Colonic mucosa (tissue), 4 donors: ENCODE measurements at regions not wholly inside any gene's neighbourhood (a gene's known extent, or its start where the extent isn't known, plus 50 kb on each side); places are given as distances from the start of the nearest gene placed in this dataset.

Source experiments
- DNase-seq: peaks from one replicate; pipeline ENCODE4 v3.0.0-alpha.2; 2020
- H3K27ac ChIP-seq: fragments of 200-600 bp; one replicate; pipeline ENCODE4 v1.8.0; 2021
- H3K27me3 ChIP-seq: fragments of 200-600 bp; one replicate; pipeline ENCODE4 v1.8.0; 2021
- H3K36me3 ChIP-seq: fragments of 200-600 bp; one replicate; pipeline ENCODE4 v1.8.0; 2021
- H3K4me1 ChIP-seq: fragments of 200-600 bp; one replicate; pipeline ENCODE4 v1.8.0; 2021; ENCODE audit warnings: mild to moderate bottlenecking
- H3K4me3 ChIP-seq: fragments of 200-600 bp; one replicate; pipeline ENCODE4 v1.8.0; 2021
- H3K9ac ChIP-seq, 2 donors: one replicate each; pipeline ENCODE4 v1.7.0; 2013; ENCODE audit warnings: control low read depth in 2 of 2, low read depth in 2 of 2, low read length in 2 of 2
- H3K9me3 ChIP-seq: fragments of 200-600 bp; one replicate; pipeline ENCODE4 v1.8.0; 2021
- CTCF ChIP-seq: fragments of 200-600 bp; IDR thresholded peaks from one replicate; pipeline ENCODE4 v1.8.0; 2022; ENCODE audit warnings: antibody characterized with exemption, mild to moderate bottlenecking
- intact Hi-C: fragments of 100-400 bp; cut with DNase I; formaldehyde crosslinking; loops from one replicate; pipeline ENCODE4 v1.14.1; 2022
- donor health status: healthy.
- donor health status: DM: no; HTN: no; CAD: no.
- donor health status: DM: no; HTN: no; CAD: no.

DNA sequence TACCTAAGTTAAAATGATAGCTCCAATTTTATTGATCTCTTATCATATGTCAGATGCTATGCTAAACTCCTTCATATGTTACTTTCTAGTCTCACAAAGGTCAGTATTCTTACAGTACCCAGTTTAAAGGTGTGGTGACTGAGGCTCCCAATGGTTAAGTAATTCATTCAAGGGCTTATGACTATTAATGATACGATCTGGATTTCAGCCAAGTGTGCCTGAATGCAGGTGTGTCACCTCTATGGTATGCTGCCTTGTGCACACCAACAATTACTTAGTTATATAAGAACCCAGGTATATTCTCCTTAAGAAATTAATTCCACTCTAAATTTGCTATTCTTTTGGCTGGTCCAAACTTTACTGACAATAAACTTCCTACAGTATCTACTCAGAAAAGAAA is 84.6 kb upstream of the TRPC4 start:
- DNase-seq = no peak
- TF ChIP-seq CTCF = no peak
- Histone ChIP-seq H3K4me3 (no peak overlapping the region), H3K36me3 (no peaks in the 10 kb centered on the region), H3K4me1 (no peaks in the 10 kb centered on the region), H3K27me3 (no peaks in the 10 kb centered on the region), H3K27ac (no peak overlapping the region), H3K9me3 (no peaks in the 10 kb centered on the region), H3K9ac (no peak overlapping the region)
- intact Hi-C loops = no loop called here

DNA sequence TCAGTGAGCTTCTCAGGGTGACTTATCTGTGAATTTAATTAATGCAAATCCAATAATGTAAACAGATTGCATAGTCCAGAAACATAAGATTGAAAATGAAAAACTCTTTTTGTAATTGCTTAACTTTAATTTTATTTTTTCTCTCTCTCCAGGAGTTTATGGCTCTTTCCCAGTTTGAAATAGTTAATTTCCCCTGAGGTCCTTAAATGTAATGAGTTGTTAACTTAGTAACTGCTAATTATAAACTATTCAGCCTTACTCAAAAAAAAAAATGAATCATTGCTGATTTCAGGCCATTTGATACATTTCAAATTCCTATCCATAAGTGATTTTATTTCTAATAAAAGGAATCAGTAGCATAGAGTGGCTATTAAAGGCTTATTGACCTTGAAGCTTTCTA is 84.1 kb upstream of the TRPC4 start:
- no peak for TF ChIP-seq CTCF

DNA sequence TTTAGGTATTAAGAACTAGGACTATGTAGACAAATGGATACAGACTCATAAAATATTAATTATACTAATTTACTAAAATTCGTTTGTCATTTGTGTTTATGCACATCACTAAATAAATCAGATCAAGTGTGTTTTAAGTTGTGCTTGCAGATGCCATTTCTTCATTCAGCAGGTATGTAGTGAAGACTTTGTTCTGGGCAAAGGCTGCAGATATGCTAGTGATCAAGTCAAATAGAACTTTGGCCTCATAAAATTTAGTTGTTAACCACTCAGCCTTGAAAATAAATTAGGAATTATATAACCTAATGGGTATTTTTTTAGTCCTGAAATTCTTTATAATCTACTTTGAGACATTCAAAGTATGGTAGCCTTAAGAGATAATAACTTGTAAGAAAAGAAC is 80.4 kb upstream of the TRPC4 start:
- no peak overlapping the region for H3K4me3 ChIP-seq
- H3K9me3 ChIP-seq = no peaks in the 10 kb centered on the region
- intact Hi-C loops = no loop called here
- H3K4me1 ChIP-seq = no peaks in the 10 kb centered on the region
- H3K36me3 ChIP-seq = no peaks in the 10 kb centered on the region
- H3K27ac ChIP-seq = no peak overlapping the region
- TF ChIP-seq CTCF = no peak
- no peak for DNase-seq
- H3K27me3 ChIP-seq = no peaks in the 10 kb centered on the region
- H3K9ac ChIP-seq = no peak overlapping the region

More for the DNA sequence above, 84.1 kb upstream of the TRPC4 start:
- intact Hi-C loops = no loop called here
- Histone ChIP-seq H3K4me1 (no peaks in the 10 kb centered on the region), H3K36me3 (no peaks in the 10 kb centered on the region), H3K27ac (no peak overlapping the region), H3K9ac (no peak overlapping the region), H3K9me3 (no peaks in the 10 kb centered on the region), H3K27me3 (no peaks in the 10 kb centered on the region), H3K4me3 (no peak overlapping the region)
- no peak for DNase-seq

DNA sequence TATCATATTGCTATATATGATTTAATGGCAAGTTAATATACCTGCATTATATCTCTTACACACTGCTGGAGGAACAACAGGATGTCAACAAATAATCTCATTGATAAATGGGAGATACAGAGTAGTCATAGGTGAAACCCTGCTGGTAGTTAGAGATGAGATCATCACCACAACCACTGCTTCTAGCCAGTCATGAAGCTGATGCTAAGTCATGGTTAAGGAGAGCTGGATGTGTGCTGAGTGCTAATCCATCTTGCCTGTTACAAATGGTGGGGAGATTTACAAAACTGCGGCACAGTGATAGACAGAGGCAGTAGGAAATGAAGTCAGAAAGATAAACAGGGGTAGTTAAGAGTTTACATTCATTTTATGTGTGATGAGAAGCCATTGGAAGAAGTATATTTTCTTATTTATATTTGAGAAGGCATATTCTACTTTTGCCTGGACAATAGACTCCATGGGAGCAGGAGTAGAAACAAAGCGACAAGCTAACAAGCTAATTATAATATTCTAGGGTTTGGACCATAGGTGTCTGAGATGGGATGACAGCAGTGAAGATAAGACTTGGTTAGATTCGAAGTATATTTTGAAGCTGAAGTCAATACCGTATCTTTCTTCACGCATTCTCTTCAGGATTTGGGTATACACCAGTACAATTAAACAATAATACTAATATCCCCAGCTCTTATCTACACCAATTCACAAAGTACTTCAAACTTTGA is 78.0 kb upstream of the TRPC4 start:
- DNase-seq = no peak
- no peak overlapping the region for H3K27ac ChIP-seq

GRCh38 chr13:37945651-37946575 is 76.3 kb upstream of the TRPC4 start:
- intact Hi-C loops = no loop called here
- Histone ChIP-seq H3K4me3 (no peak overlapping the region), H3K27ac (no peak overlapping the region)

More for the DNA sequence above, 78.0 kb upstream of the TRPC4 start:
- intact Hi-C loops = no loop called here
- no peaks in the 10 kb centered on the region for H3K4me1 ChIP-seq
- no peaks in the 10 kb centered on the region for H3K27me3 ChIP-seq
- H3K9ac ChIP-seq = no peak overlapping the region
- H3K9me3 ChIP-seq = no peaks in the 10 kb centered on the region
- H3K36me3 ChIP-seq = no peaks in the 10 kb centered on the region
- no peak overlapping the region for H3K4me3 ChIP-seq
- no peak for TF ChIP-seq CTCF

More at GRCh38 chr13:37945651-37946575, 76.3 kb upstream of the TRPC4 start:
- Histone ChIP-seq H3K36me3 (no peaks in the 10 kb centered on the region), H3K4me1 (no peaks in the 10 kb centered on the region), H3K27me3 (no peaks in the 10 kb centered on the region), H3K9me3 (no peaks in the 10 kb centered on the region), H3K9ac (no peak overlapping the region)
- no peak for TF ChIP-seq CTCF
- DNase-seq = no peak
